GM18498 (cell line): ENCODE measurements at regions not wholly inside any gene's neighbourhood (a gene's known extent, or its start where the extent isn't known, plus 50 kb on each side); places are given as distances from the start of the nearest gene placed in this dataset.

ENCODE experiments used
- ATAC-seq: cut with Tn5 transposase; IDR thresholded peaks from one replicate; pipeline ENCODE4 v1.9.1; 2021; ENCODE audit warnings: mild to moderate bottlenecking, moderate library complexity; ENCODE audit not compliant: unreplicated experiment

DNA sequence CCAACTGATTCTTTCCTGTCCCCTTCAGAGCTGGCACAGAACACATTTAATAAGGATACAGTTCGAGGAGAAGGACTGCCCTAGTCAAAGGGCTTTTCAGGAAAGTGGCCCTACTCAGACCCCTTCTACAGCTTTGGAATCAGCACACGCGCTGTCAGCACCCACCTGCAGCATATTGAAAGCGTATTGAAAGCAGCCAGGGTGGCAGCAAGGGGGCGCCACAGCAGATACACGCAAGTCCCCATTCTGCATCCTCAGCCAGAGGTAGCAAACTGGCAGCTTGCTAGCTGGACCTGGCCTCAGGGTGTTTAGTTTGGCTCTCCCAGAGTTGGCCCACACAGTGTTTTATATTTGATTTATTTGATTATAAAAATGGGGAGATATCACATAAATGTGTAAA lies 101.0 kb upstream of the NT5C1B start:
- no peak for ATAC-seq

GRCh38 chr2:18684206-18685038 lies 95.1 kb upstream of the NT5C1B start:
- no peak for ATAC-seq

GRCh38 chr2:18682681-18683080 lies 93.3 kb upstream of the NT5C1B start:
- no peak for ATAC-seq

GRCh38 chr2:18677280-18677679 lies 87.9 kb upstream of the NT5C1B start:
- ATAC-seq, result no peak

DNA sequence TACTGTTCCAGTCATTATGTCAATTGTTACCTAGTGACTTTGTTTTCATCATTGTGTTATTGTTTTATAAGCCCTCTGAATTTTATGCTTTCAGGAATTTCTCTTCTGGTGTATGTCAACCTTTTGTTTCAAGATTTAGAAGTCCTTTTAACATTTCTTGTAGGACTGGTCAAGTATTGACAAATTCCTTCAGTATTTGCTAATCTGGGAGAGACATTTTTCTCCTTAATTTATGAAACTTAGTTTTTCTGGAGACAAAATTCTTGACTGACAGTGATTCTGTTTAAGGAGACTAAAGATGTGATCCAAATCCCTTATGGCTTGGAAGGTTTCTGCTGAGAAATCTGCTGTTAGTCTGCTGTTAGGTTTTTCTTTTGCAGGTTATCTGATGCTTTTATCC lies 84.9 kb upstream of the NT5C1B start:
- no peak for ATAC-seq

DNA sequence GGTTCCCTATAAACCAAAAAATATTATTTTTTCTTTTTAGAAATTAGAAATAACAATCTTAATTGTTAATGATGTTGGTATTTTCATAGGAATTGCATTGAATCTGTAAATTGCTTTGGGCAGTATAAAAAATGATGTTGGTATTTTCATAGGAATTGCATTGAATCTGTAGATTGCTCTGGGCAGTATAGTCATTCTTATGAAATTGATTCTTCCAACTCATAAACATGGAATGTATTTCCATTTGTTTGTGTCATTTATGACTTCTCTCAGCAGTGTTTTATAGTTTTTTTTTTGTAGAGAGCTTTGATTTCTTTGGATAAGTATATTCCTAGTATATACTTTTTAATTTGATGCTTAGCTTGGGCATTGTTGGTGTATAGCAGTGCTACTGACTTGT lies 82.0 kb upstream of the NT5C1B start:
- no peak for ATAC-seq

- no peak for ATAC-seq
Measured at GRCh38 chr2:18668221-18668620, 78.9 kb upstream of the NT5C1B start.

DNA sequence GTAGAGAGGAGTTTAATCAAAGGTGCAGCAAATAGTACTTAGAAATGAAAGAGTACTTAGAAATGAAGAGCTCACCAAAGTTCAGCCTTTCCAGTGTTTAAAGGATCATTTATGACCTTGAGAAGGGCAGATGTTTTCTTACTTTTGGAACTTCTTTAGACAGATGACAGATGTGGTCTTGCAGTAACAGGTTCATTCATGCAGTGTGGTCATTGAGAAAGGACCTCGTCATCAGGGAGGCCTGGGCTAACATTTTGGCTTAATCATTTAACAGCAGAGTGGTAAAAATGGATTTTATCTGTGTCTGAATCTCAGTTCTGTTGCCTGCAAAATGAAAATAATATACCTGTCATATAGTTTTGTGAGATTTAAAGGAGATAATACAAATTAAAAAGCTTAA lies 75.1 kb upstream of the NT5C1B start:
- ATAC-seq, result no peak

DNA sequence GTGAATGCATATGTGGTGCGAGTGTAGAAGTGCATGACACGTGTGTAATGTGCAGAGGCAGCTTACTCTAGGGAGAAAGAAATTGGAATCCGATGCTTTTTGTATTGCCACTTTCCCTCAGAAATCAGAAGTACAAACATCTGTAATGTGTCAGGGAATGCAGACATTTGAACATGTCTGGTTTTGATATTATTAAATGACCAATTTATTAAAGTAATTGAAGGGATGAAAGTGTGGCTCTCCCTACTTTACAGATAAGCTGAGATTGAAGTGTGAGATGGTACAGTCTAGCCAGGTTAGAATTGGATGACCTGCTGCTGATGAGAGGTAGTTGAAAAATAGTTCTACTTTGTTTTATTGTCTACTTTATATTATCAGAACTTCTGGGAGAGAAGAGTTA lies 74.5 kb upstream of the NT5C1B start:
- ATAC-seq, result no peak

GRCh38 chr2:18662689-18663088 lies 73.3 kb upstream of the NT5C1B start:
- no peak for ATAC-seq

GRCh38 chr2:18659915-18660314 lies 70.5 kb upstream of the NT5C1B start:
- no peak for ATAC-seq

- ATAC-seq, result no peak
Measured at GRCh38 chr2:18656048-18656447, 66.7 kb upstream of the NT5C1B start.

- ATAC-seq, result no peak
Measured at GRCh38 chr2:18651842-18652774, 62.7 kb upstream of the NT5C1B start.

GRCh38 chr2:18650221-18650620 lies 60.9 kb upstream of the NT5C1B start:
- no peak for ATAC-seq

- no peak for ATAC-seq
Measured at GRCh38 chr2:18649502-18650135, 60.2 kb upstream of the NT5C1B start.

DNA sequence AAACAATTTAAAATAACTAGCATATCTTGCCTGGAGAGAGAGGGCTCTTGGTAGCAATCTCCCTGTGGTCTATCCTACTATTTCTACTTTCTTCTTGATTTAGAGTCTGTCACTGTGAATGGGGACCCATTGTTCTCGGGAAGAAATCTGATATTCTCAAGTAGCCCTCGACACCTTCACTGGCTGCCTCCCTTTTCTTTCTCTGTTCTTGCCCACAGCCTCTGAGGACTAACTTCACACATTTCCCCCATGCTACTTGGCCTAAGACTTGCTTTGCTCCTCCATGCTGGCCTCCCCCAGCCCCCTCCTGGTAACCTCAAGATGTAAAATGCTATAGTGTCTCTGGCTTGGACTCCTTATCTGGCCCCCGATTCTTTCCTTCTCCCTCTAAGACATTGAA lies 58.8 kb upstream of the NT5C1B start:
- ATAC-seq, result no peak

GRCh38 chr2:18647731-18648130 lies 58.4 kb upstream of the NT5C1B start:
- ATAC-seq, result no peak

DNA sequence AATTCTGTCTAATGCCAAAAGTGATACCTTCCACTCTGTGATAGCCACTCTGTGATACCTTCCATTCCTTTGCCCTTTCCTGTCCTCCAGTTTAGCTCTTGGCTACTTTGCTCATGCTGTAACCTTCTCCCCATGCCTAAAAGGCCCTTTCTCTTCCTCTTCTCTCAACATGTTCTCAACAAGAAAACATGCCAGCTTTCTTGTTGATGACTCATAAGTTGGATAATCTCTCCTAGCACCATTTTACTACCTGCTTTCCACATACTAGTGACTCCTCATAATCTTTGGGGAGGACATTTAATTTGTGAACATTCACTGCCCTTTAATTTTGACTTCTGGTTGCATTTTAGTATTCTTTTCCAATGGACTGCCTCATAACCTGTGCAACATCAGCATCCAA lies 55.9 kb upstream of the NT5C1B start:
- no peak for ATAC-seq

GRCh38 chr2:18644115-18644462 lies 54.7 kb upstream of the NT5C1B start:
- no peak for ATAC-seq

DNA sequence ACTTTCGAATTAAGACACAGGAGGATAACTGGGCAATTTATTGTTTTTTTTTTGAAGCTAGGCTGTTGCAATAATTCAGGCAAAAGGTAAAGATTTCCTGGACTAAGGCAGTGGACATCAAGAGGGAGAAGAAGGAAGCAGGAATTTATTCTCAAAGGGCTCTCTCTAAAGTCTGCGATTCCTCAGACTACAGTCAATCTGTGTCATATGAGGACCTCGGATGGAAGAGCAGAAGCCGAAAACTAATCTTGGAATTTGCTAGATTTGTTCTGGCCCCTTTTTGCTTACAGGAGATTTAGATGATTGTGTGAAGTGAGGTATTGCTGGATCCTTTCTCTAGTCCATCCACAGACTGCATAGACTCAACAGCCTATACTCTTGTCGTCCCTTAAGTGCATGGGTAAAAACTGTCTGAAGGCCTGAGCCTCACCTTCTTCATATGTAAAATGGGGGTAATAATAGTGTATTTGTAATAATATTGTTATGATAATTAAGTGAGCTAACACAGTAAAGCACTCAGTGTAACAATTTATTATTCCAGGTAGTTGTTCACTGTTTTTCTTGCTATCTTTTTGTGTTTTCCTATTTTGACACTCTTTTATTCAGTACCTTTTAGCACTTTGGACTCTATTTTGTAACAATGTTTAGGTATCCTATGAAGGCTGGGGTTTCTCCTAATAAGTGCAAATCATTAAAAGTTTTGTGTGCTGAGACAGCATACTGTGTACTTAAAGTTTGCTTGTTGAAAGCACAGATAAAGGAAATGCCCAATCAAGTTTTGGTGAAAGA lies 54.2 kb upstream of the NT5C1B start:
- ATAC-seq, result no peak

- ATAC-seq, result no peak
Measured at GRCh38 chr2:18641823-18642222, 52.5 kb upstream of the NT5C1B start.
